PC-9 (cell line): ENCODE measurements at regions not wholly inside any gene's neighbourhood (a gene's known extent, or its start where the extent isn't known, plus 50 kb on each side); places are given as distances from the start of the nearest gene placed in this dataset.

Experiments used
- BruUV-seq: library from RNA; stranded (reverse); fragments of 400-500 nt; replicated peaks from 2 replicates; lab custom pipeline; 2021; lab: Mats Ljungman, UMichigan
- CTCF ChIA-PET: fragments of 300-600 bp; sonication (Branson Sonifier 250); formaldehyde crosslinking; loops from one replicate; lab custom pipeline; 2022; ENCODE audit warnings: antibody characterized with exemption; lab: Charles Lee
- POLR2A ChIA-PET: fragments of 300-600 bp; sonication (Branson Sonifier 250); formaldehyde crosslinking; loops from one replicate; lab custom pipeline; 2022; ENCODE audit warnings: antibody characterized with exemption; ENCODE audit not compliant: unreplicated experiment; lab: Charles Lee
- DNase-seq, 2 experiments: peaks; one replicate each; pipeline versions ENCODE4 v3.0.0 to v3.0.0-alpha.2; 2015 to 2022; ENCODE audit warnings: mixed read lengths in 1 of 2
- H2AFZ ChIP-seq: fragments of 200-600 bp; sonication (generic); 2 replicates; pipeline ENCODE4 v1.8.1; 2017; ENCODE audit warnings: antibody characterized with exemption
- H3F3A ChIP-seq: fragments of 200-600 bp; sonication (generic); 2 replicates; pipeline ENCODE4 v1.8.1; 2017; ENCODE audit warnings: antibody characterized with exemption, mild to moderate bottlenecking, low read depth; ENCODE audit not compliant: insufficient read depth
- H3K27ac ChIP-seq: fragments of 200-600 bp; sonication (generic); 2 replicates; pipeline ENCODE4 v1.6.1; 2016; ENCODE audit warnings: mixed run types
- H3K27me3 ChIP-seq: fragments of 200-600 bp; sonication (generic); 2 replicates; pipeline ENCODE4 v1.6.1; 2016; ENCODE audit warnings: low read depth, mixed run types; ENCODE audit not compliant: insufficient read depth
- H3K36me3 ChIP-seq: fragments of 200-600 bp; sonication (generic); 2 replicates; pipeline ENCODE4 v1.6.1; 2016; ENCODE audit warnings: low read depth, mixed run types
- H3K4me1 ChIP-seq: fragments of 200-600 bp; sonication (generic); replicated peaks from 2 replicates; pipeline ENCODE4 v1.6.1; 2016; ENCODE audit warnings: mixed run types; ENCODE audit not compliant: insufficient read depth
- H3K4me2 ChIP-seq: fragments of 200-600 bp; sonication (generic); 2 replicates; pipeline ENCODE4 v1.6.1; 2017; ENCODE audit warnings: mixed run types
- H3K4me3 ChIP-seq: fragments of 200-600 bp; sonication (generic); 2 replicates; pipeline ENCODE4 v1.6.1; 2016; ENCODE audit warnings: mixed run types
- H3K79me2 ChIP-seq: fragments of 200-600 bp; sonication (generic); 2 replicates; pipeline ENCODE4 v1.6.1; 2017; ENCODE audit warnings: low read depth, mixed run types
- H3K9me2 ChIP-seq: fragments of 200-600 bp; sonication (generic); 2 replicates; pipeline ENCODE4 v1.8.1; 2017; ENCODE audit warnings: mild to moderate bottlenecking; ENCODE audit not compliant: insufficient read depth
- H3K9me3 ChIP-seq: fragments of 200-600 bp; sonication (generic); 2 replicates; pipeline ENCODE4 v1.8.1; 2016; ENCODE audit warnings: low read depth; ENCODE audit not compliant: insufficient read depth
- H4K20me1 ChIP-seq: fragments of 200-600 bp; sonication (generic); 2 replicates; pipeline ENCODE4 v1.8.1; 2017; ENCODE audit not compliant: insufficient read depth
- CTCF ChIP-seq: fragments of 200-600 bp; sonication (generic); conservative IDR thresholded peaks from 2 replicates; pipeline ENCODE4 v1.6.1; 2017; ENCODE audit warnings: mixed run types, antibody characterized with exemption, mild to moderate bottlenecking, moderate library complexity
- EZH2 ChIP-seq: fragments of 200-600 bp; sonication (generic); IDR thresholded peaks from 2 replicates; pipeline ENCODE4 v1.8.0; 2017; ENCODE audit warnings: antibody characterized with exemption, low read depth
- intact Hi-C: fragments of 100-400 bp; cut with micrococcal nuclease; formaldehyde crosslinking; loops from one replicate; pipeline ENCODE4 v1.10.0; 2022; ENCODE audit not compliant: unreplicated experiment

GRCh38 chr12:68536885-68537485 lies 73.7 kb upstream of the RAP1B start:
- Histone ChIP-seq H3K9me3 (no peaks in the 10 kb centered on the region), H3F3A (no peaks in the 10 kb centered on the region), H4K20me1 (no peaks in the 10 kb centered on the region), H2AFZ (no peak overlapping the region), H3K4me2 (no peak overlapping the region), H3K36me3 (no peaks in the 10 kb centered on the region), H3K4me1 (no peaks in the 10 kb centered on the region), H3K9me2 (no peaks in the 10 kb centered on the region), H3K4me3 (no peak overlapping the region), H3K79me2 (no peaks in the 10 kb centered on the region), H3K27me3 (no peaks in the 10 kb centered on the region), H3K27ac (no peak overlapping the region)
- CTCF ChIA-PET: no interaction called here
- TF ChIP-seq EZH2 (no peak), CTCF (no peak)
- DNase-seq: no peak
- BruUV-seq: no TSS peak
- POLR2A ChIA-PET: no interaction called here
- intact Hi-C loops: no loop called here

- intact Hi-C loops: no loop called here
- H3K4me1 ChIP-seq: no peaks in the 10 kb centered on the region
- no peaks in the 10 kb centered on the region for H3K79me2 ChIP-seq
- no peak overlapping the region for H2AFZ ChIP-seq
- no peak overlapping the region for H3K4me2 ChIP-seq
- TF ChIP-seq CTCF (no peak), EZH2 (no peak)
- ChIA-PET POLR2A (no interaction called here), CTCF (interaction anchor here (1.1 kb wide), 1 partner anchor 288 kb away, joined by 4 read pairs; no protein-coding TSS in a partner anchor)
- no peak for DNase-seq
- no peaks in the 10 kb centered on the region for H3K36me3 ChIP-seq
- no peaks in the 10 kb centered on the region for H4K20me1 ChIP-seq
- H3F3A ChIP-seq: no peaks in the 10 kb centered on the region
- no peaks in the 10 kb centered on the region for H3K9me2 ChIP-seq
- H3K27me3 ChIP-seq: no peaks in the 10 kb centered on the region
- BruUV-seq: no TSS peak
- no peak overlapping the region for H3K27ac ChIP-seq
- H3K4me3 ChIP-seq: no peak overlapping the region
- H3K9me3 ChIP-seq: no peaks in the 10 kb centered on the region
Observed at GRCh38 chr12:68537571-68537970, 73.1 kb upstream of the RAP1B start.

GRCh38 chr12:68538726-68539614 lies 71.7 kb upstream of the RAP1B start:
- ChIA-PET CTCF (interaction anchor here (0.6 kb wide), 1 partner anchor 1184 kb away, joined by 3 read pairs; no protein-coding TSS in a partner anchor), POLR2A (interaction anchor here (0.6 kb wide), 1 partner anchor 16 kb away, joined by 4 read pairs; no protein-coding TSS in a partner anchor)
- H3K9me2 ChIP-seq: no peaks in the 10 kb centered on the region
- H3K79me2 ChIP-seq: no peaks in the 10 kb centered on the region
- H2AFZ ChIP-seq: no peak overlapping the region
- intact Hi-C loops: no loop called here
- H3K4me3 ChIP-seq: no peak overlapping the region
- no peaks in the 10 kb centered on the region for H3F3A ChIP-seq
- no peak overlapping the region for H3K27ac ChIP-seq
- TF ChIP-seq EZH2: no peak
- no peak for TF ChIP-seq CTCF
- H3K36me3 ChIP-seq: no peaks in the 10 kb centered on the region
- no peaks in the 10 kb centered on the region for H3K27me3 ChIP-seq
- BruUV-seq: no TSS peak
- no peak for DNase-seq
- no peaks in the 10 kb centered on the region for H3K9me3 ChIP-seq
- no peaks in the 10 kb centered on the region for H3K4me1 ChIP-seq
- no peak overlapping the region for H3K4me2 ChIP-seq
- no peaks in the 10 kb centered on the region for H4K20me1 ChIP-seq
